Skeletal muscle tissue (tissue), 3 donors: ENCODE measurements at regions not wholly inside any gene's neighbourhood (a gene's known extent, or its start where the extent isn't known, plus 50 kb on each side); places are given as distances from the start of the nearest gene placed in this dataset.
A peak's percentile ranks its signal among the peaks of the same experiment; 100 is the strongest.

Experiments
- H3K27ac ChIP-seq: one replicate; pipeline ENCODE4 v1.7.0; 2013; ENCODE audit warnings: mild to moderate bottlenecking, low read depth, low read length, inconsistent platforms
- H3K27me3 ChIP-seq, 3 donors: one replicate each; pipeline ENCODE4 v1.7.0; 2013; ENCODE audit warnings: low read length in 3 of 3; ENCODE audit not compliant: control insufficient read depth in 3 of 3, insufficient read depth in 3 of 3
- H3K36me3 ChIP-seq, 3 donors: one replicate each; pipeline ENCODE4 v1.7.0; 2013; ENCODE audit warnings: low read length in 3 of 3; ENCODE audit not compliant: control insufficient read depth in 3 of 3, insufficient read depth in 3 of 3
- H3K4me1 ChIP-seq, 3 donors: one replicate each; pipeline ENCODE4 v1.7.0; 2013; ENCODE audit warnings: low read length in 3 of 3, mild to moderate bottlenecking in 3 of 3; ENCODE audit not compliant: control insufficient read depth in 3 of 3, insufficient read depth in 3 of 3
- H3K4me3 ChIP-seq, 3 donors: one replicate each; pipeline ENCODE4 v1.7.0; 2013; ENCODE audit warnings: low read length in 3 of 3
- H3K9ac ChIP-seq, 3 donors: one replicate each; pipeline ENCODE4 v1.7.0; 2013; ENCODE audit warnings: low read length in 3 of 3, mild to moderate bottlenecking in 3 of 3, moderate library complexity in 2 of 3, low read depth in 1 of 3
- H3K9me3 ChIP-seq, 3 donors: one replicate each; pipeline ENCODE4 v1.7.0; 2013; ENCODE audit warnings: low read length in 3 of 3; ENCODE audit not compliant: control insufficient read depth in 3 of 3
- donor health status: Osteomylitis.

DNA sequence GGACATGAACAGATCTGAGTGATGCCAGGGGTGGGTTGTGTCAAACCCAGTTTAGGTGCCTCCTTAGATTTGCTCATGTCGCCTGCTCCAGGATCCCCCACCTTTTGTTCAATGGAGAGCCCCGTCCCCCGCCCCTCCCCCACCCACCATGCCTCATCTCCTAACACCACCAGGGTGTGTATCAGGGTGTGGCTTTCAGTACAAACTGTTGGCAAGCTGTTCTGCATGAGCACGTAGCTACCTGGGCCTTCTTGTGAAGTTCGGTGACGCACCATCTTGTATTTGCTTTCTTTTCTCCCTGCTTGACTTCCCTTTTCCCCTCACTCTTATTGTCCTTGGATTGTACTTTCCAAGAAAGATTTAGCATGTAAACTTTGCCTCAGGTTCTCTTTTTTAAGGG is 94.8 kb downstream of the EBNA1BP2 start:
- no peaks in the 10 kb centered on the region for H3K36me3 ChIP-seq
- no peak overlapping the region for H3K27ac ChIP-seq
- no peaks in the 10 kb centered on the region for H3K9me3 ChIP-seq
- H3K4me1 ChIP-seq = no peaks in the 10 kb centered on the region
- no peak overlapping the region for H3K9ac ChIP-seq
- H3K27me3 ChIP-seq = no peaks in the 10 kb centered on the region
- H3K4me3 ChIP-seq = no peak overlapping the region

DNA sequence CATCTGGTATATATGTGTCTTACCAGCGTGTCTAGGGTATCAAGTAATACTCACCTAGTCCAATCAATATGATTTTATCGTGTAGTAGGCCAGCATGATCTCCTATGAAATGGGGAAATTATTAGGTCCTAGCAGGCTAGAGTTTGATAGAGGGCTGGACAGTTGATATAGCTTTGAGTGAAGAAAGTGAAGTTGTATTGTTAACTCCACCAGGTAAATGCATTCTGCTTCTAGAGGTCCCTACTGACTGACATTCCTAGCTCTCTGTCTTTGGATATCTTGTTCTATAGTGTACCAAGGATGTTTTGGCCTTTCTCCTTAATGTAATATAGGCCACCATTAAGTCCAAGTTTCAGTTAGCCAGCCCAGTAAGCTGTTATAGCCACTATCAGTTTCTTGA is 97.4 kb downstream of the EBNA1BP2 start:
- Histone ChIP-seq H3K4me3 (no peak overlapping the region), H3K9ac (no peak overlapping the region), H3K27ac (no peak overlapping the region), H3K9me3 (no peaks in the 10 kb centered on the region), H3K36me3 (no peaks in the 10 kb centered on the region), H3K27me3 (no peaks in the 10 kb centered on the region), H3K4me1 (no peaks in the 10 kb centered on the region)

GRCh38 chr1:43074244-43074643 is 97.8 kb downstream of the EBNA1BP2 start:
- no peak overlapping the region for H3K27ac ChIP-seq
- no peaks in the 10 kb centered on the region for H3K36me3 ChIP-seq
- no peak overlapping the region for H3K9ac ChIP-seq
- no peaks in the 10 kb centered on the region for H3K9me3 ChIP-seq
- H3K4me3 ChIP-seq = no peak overlapping the region
- peaks cover 0 to under 1% (median 0%) of the 10 kb centered on the region in 3 donors for H3K27me3 ChIP-seq
- H3K4me1 ChIP-seq = no peaks in the 10 kb centered on the region

- H3K4me1 ChIP-seq = peaks cover 0 to under 1% (median 0%) of the 10 kb centered on the region in 3 donors
- H3K4me3 ChIP-seq = no peak overlapping the region
- H3K36me3 ChIP-seq = no peaks in the 10 kb centered on the region
- H3K9ac ChIP-seq = no peak overlapping the region
- no peak overlapping the region for H3K27ac ChIP-seq
- H3K9me3 ChIP-seq = no peaks in the 10 kb centered on the region
- peaks cover 2 to 6% (median 5%) of the 10 kb centered on the region in 3 donors for H3K27me3 ChIP-seq
Measured at GRCh38 chr1:43073490-43074230, 98.4 kb downstream of the EBNA1BP2 start.

GRCh38 chr1:43072314-43072713 is 99.8 kb downstream of the EBNA1BP2 start:
- H3K27me3 ChIP-seq = peaks cover 11 to 15% (median 13%) of the 10 kb centered on the region in 3 donors
- peaks cover 3 to 8% (median 4%) of the 10 kb centered on the region in 3 donors for H3K4me1 ChIP-seq
- H3K9me3 ChIP-seq = no peaks in the 10 kb centered on the region
- no peak overlapping the region for H3K4me3 ChIP-seq
- H3K27ac ChIP-seq = no peak overlapping the region
- H3K36me3 ChIP-seq = no peaks in the 10 kb centered on the region
- H3K9ac ChIP-seq = no peak overlapping the region

GRCh38 chr1:43071241-43071640 is 100.8 kb downstream of the EBNA1BP2 start:
- Histone ChIP-seq H3K27me3 (peaks cover 17 to 24% (median 19%) of the 10 kb centered on the region in 3 donors), H3K27ac (no peak overlapping the region), H3K36me3 (no peaks in the 10 kb centered on the region), H3K4me1 (peaks cover 3 to 8% (median 4%) of the 10 kb centered on the region in 3 donors), H3K9me3 (no peaks in the 10 kb centered on the region), H3K4me3 (no peak overlapping the region), H3K9ac (no peak overlapping the region)

GRCh38 chr1:43069461-43070050 is 102.5 kb downstream of the EBNA1BP2 start:
- peaks cover 17 to 27% (median 19%) of the 10 kb centered on the region in 3 donors for H3K27me3 ChIP-seq
- no peaks in the 10 kb centered on the region for H3K36me3 ChIP-seq
- no peak overlapping the region for H3K27ac ChIP-seq
- H3K9ac ChIP-seq = no peak overlapping the region
- H3K9me3 ChIP-seq = no peaks in the 10 kb centered on the region
- H3K4me1 ChIP-seq = peaks cover 3 to 8% (median 4%) of the 10 kb centered on the region in 3 donors
- no peak overlapping the region for H3K4me3 ChIP-seq

DNA sequence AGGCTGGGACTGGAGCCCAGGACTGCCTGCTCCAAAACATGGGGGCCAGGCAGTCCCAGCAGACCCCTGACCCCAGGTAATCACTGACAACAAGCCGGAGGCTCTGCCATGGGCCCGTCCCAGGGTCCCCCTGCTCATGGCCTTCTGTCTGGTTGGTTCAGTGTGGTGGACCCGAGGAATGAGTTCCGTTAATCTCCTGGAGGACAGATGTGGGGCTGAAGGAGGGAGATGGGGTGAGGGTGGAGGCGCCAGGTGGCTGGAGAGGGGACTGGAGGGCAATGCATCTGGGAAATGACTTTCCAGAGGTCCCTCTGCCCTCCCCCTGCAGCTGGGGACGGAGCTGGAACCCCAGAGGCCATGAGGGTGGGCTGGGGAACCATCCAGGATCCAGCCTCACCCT is 103.2 kb downstream of the EBNA1BP2 start:
- H3K36me3 ChIP-seq = no peaks in the 10 kb centered on the region
- H3K9me3 ChIP-seq = no peaks in the 10 kb centered on the region
- H3K4me3 ChIP-seq = no peak overlapping the region
- H3K27me3 ChIP-seq = peaks cover 17 to 27% (median 19%) of the 10 kb centered on the region in 3 donors
- peaks cover 3 to 8% (median 4%) of the 10 kb centered on the region in 3 donors for H3K4me1 ChIP-seq
- no peak overlapping the region for H3K9ac ChIP-seq
- no peak overlapping the region for H3K27ac ChIP-seq

GRCh38 chr1:43067977-43068751 is 103.9 kb downstream of the EBNA1BP2 start:
- H3K27ac ChIP-seq = no peak overlapping the region
- H3K9ac ChIP-seq = peak overlapping the region in 1 of 3 donors; percentile 45
- H3K4me3 ChIP-seq = peak overlapping the region; percentile 7 to 36 (median 24)
- no peaks in the 10 kb centered on the region for H3K36me3 ChIP-seq
- no peaks in the 10 kb centered on the region for H3K9me3 ChIP-seq
- H3K4me1 ChIP-seq = peaks cover 3 to 8% (median 4%) of the 10 kb centered on the region in 3 donors
- peaks cover 17 to 27% (median 22%) of the 10 kb centered on the region in 3 donors for H3K27me3 ChIP-seq
